ENCODE measurements at regions not wholly inside any gene's neighbourhood (a gene's known extent, or its start where the extent isn't known, plus 50 kb on each side); places are given as distances from the start of the nearest gene placed in this dataset.
"Not testable (repeated sequence)": the region's sequence is repeated elsewhere in the genome, so short reads cannot be mapped to it uniquely, and the experiment has no call there.

GRCh38 chr3:63719796-63720445 is 67.4 kb downstream of the SNTN start:
- 66 to 76% methylated on average over 5 of the region's 5 CpGs for WGBS, 2 donors
- no peaks in the 10 kb centered on the region for H3K4me1 ChIP-seq
- intact Hi-C loops (cut with DNase I) = no loop called here
- H3K9me3 ChIP-seq = no peaks in the 10 kb centered on the region
- no peaks in the 10 kb centered on the region for H3K36me3 ChIP-seq
- TF ChIP-seq, protein P1, sequence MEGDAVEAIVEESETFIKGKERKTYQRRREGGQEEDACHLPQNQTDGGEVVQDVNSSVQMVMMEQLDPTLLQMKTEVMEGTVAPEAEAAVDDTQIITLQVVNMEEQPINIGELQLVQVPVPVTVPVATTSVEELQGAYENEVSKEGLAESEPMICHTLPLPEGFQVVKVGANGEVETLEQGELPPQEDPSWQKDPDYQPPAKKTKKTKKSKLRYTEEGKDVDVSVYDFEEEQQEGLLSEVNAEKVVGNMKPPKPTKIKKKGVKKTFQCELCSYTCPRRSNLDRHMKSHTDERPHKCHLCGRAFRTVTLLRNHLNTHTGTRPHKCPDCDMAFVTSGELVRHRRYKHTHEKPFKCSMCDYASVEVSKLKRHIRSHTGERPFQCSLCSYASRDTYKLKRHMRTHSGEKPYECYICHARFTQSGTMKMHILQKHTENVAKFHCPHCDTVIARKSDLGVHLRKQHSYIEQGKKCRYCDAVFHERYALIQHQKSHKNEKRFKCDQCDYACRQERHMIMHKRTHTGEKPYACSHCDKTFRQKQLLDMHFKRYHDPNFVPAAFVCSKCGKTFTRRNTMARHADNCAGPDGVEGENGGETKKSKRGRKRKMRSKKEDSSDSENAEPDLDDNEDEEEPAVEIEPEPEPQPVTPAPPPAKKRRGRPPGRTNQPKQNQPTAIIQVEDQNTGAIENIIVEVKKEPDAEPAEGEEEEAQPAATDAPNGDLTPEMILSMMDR (IDR thresholded peaks at IDR 0.05) = no peak
- no peak for DNase-seq
- H3K27ac ChIP-seq = no peak overlapping the region
- no peaks in the 10 kb centered on the region for H3K27me3 ChIP-seq
- FAIRE-seq = no peak
- H3K4me3 ChIP-seq = no peak overlapping the region
- ATAC-seq = no peak

DNA sequence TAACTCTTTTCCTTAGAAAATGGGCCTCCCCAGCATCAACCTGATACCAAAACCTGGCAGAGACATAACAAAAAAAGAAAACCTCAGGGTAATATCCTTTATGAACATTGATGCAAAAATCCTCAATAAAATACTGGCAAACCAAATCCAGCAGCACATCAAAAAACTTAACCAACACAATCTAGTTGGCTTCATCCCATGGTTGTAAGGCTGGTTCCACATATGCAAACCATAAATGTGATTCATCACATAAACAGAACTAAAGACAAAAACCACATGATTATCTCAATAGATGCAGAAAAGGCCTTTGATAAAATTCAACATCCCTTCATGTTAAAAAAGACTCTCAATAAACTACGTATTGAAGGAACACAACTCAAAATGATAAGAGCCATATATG is 68.5 kb downstream of the SNTN start:
- DNase-seq; FAIRE-seq; intact Hi-C loops (cut with DNase I); H3K27ac ChIP-seq; H3K36me3 ChIP-seq; H3K9me3 ChIP-seq; ATAC-seq; H3K27me3 ChIP-seq; H3K4me1 ChIP-seq; H3K4me3 ChIP-seq: not testable (repeated sequence)
- WGBS, 2 donors = 69 to 75% methylated on average over 1 of the region's 1 CpG

DNA sequence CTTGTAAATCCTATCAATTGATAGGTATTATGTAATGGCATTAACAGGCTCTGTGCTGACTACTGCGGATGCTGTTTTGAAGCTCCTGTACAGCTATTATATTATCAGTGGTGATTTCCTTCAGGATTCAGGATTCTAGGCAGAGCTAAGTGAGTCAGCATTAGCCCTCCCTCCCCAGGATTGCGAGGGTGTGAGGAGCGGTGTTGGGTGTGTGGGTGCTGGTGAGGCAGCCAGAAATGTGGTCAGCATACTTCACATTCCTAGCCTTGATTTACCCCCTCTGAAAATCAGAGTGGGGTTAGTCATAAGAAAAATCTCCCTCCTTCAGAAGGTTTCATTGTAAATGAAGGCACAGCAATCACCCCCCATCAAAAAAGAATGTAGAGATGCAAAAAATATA is 72.5 kb downstream of the SNTN start:
- FAIRE-seq (no peak), DNase-seq (peak in 4 of 6 donors; percentile 17 to 44 (median 28)), ATAC-seq (peak; percentile 73 to 79 (median 76))
- no peak overlapping the region for H3K4me3 ChIP-seq
- no peaks in the 10 kb centered on the region for H3K4me1 ChIP-seq
- intact Hi-C loops (cut with DNase I) = no loop called here
- H3K9me3 ChIP-seq = no peaks in the 10 kb centered on the region
- TF ChIP-seq, protein P1 (IDR thresholded peaks at IDR 0.05) = no peak
- no peaks in the 10 kb centered on the region for H3K36me3 ChIP-seq
- 57 to 58% methylated on average over 3 of the region's 3 CpGs for WGBS, 2 donors
- no peaks in the 10 kb centered on the region for H3K27me3 ChIP-seq
- H3K27ac ChIP-seq = peak overlapping the region; percentile 14 to 59 (median 44)

DNA sequence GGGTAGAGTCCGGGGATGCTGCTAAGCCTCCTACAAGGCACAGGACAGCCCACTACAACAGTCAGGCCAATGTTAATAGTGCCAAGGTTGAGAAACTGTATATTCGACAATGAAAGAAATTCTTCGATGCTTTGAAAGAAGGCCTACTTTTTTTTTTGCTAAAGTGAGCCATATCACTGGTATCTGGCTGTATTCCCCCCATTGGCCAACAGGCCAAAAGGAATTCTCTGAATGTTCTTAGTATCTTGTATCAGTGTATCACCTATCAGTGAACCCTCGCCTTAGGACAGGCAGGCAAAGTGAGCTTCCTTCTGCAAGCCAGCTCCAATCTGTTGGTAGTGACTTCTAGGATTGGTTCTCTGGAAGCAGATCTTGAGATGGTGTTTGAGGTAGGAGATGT is 74.2 kb downstream of the SNTN start:
- ATAC-seq = no peak
- intact Hi-C loops (cut with DNase I) = no loop called here
- TF ChIP-seq, protein P1 (IDR thresholded peaks at IDR 0.05) = no peak
- H3K4me3 ChIP-seq = no peak overlapping the region
- H3K36me3 ChIP-seq = no peaks in the 10 kb centered on the region
- no peaks in the 10 kb centered on the region for H3K27me3 ChIP-seq
- no peak for DNase-seq
- 92 to 95% methylated on average over 4 of the region's 4 CpGs for WGBS, 2 donors
- no peak for FAIRE-seq
- H3K4me1 ChIP-seq = no peaks in the 10 kb centered on the region
- no peak overlapping the region for H3K27ac ChIP-seq
- no peaks in the 10 kb centered on the region for H3K9me3 ChIP-seq

DNA sequence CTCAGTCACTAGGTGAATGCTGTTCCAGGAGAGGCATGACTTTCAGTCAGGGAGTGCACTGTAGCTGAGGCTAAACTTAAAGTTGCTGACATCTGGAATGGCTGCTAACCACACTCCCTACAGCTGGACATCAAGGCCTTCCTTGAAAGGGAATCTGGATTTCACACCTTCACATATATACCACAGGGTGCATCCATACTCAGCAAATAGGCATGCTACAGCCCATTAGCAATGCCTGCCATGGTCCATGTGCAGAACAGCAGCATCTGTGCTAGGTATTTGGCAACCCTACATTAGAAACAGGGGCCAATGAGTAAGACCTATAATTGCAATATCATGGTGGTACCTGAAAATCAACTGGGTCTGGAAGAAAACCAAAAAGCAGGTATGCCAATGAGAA is 74.8 kb downstream of the SNTN start:
- DNase-seq (no peak), FAIRE-seq (no peak)

More for the DNA sequence above, 74.8 kb downstream of the SNTN start:
- Histone ChIP-seq H3K9me3 (no peaks in the 10 kb centered on the region), H3K4me3 (no peak overlapping the region), H3K27me3 (no peaks in the 10 kb centered on the region), H3K27ac (no peak overlapping the region), H3K36me3 (no peaks in the 10 kb centered on the region), H3K4me1 (no peaks in the 10 kb centered on the region)
- intact Hi-C loops (cut with DNase I) = no loop called here
- ATAC-seq = no peak
- TF ChIP-seq, protein P1 (IDR thresholded peaks at IDR 0.05) = no peak

Measured in pancreas (tissue), 10 donors.